ENCODE measurements at regions not wholly inside any gene's neighbourhood (a gene's known extent, or its start where the extent isn't known, plus 50 kb on each side); places are given as distances from the start of the nearest gene placed in this dataset.

GRCh38 chr12:90243211-90243610 is 534.6 kb upstream of the ATP2B1 start:
- TF ChIP-seq CTCF (IDR thresholded peaks at IDR 0.05) (no peak), POLR2A (IDR thresholded peaks at IDR 0.05) (no peak), EP300 (IDR thresholded peaks at IDR 0.05; ENCODE audit: low read depth) (no peak), POLR2AphosphoS5 (IDR thresholded peaks at IDR 0.05) (no peak)

Measured in transverse colon (tissue), 4 donors.